CD4-positive, alpha-beta T cell (primary cell): ENCODE measurements at regions not wholly inside any gene's neighbourhood (a gene's known extent, or its start where the extent isn't known, plus 50 kb on each side); places are given as distances from the start of the nearest gene placed in this dataset.

Experiments used
- ATAC-seq: fragments of 200-7000 bp; cut with Tn5 transposase; one replicate; pipeline ENCODE4 v1.10.0; 2022; ENCODE audit warnings: mild to moderate bottlenecking; ENCODE audit not compliant: poor library complexity
- CTCF ChIA-PET: fragments of 350-600 bp; sonication (Branson Sonifier 250); formaldehyde crosslinking; loops from one replicate; lab custom pipeline; 2021; ENCODE audit warnings: antibody characterized with exemption, inconsistent platforms; lab: Charles Lee
- POLR2A ChIA-PET: fragments of 350-600 bp; sonication (Branson Sonifier 250); formaldehyde crosslinking; loops from one replicate; lab custom pipeline; 2021; ENCODE audit warnings: antibody characterized with exemption, inconsistent platforms; lab: Charles Lee
- DNase-seq, 14 experiments: peaks; one replicate each; pipeline ENCODE4 v3.0.0-alpha.2; 2013 to 2020; ENCODE audit warnings: mixed read lengths in 2 of 14
- H3K27ac ChIP-seq, 2 donors: one replicate each; pipeline versions ENCODE4 v1.5.1 to v1.7.0; 2013; ENCODE audit warnings: low read length in 2 of 2, low read depth in 1 of 2, mild to moderate bottlenecking in 1 of 2
- H3K27me3 ChIP-seq, 2 experiments: 1 replicate in 1 of 2; 2 replicates in 1 of 2; pipeline versions ENCODE4 v1.6.1 to v1.7.0; 2013; ENCODE audit warnings: low read length in 2 of 2, control low read depth in 1 of 2, mild to moderate bottlenecking in 1 of 2, moderate library complexity in 1 of 2; ENCODE audit not compliant: insufficient read depth in 2 of 2, control insufficient read depth in 1 of 2
- H3K36me3 ChIP-seq: one replicate; pipeline ENCODE4 v1.6.1; 2013; ENCODE audit warnings: low read length, control low read depth; ENCODE audit not compliant: insufficient read depth
- H3K4me1 ChIP-seq: one replicate; pipeline ENCODE4 v1.6.1; 2013; ENCODE audit warnings: low read length, control low read depth; ENCODE audit not compliant: insufficient read depth
- H3K4me3 ChIP-seq: one replicate; pipeline ENCODE4 v1.5.1; 2013; ENCODE audit warnings: mild to moderate bottlenecking, low read length, moderate library complexity
- H3K9me3 ChIP-seq, 2 experiments: 1 replicate in 1 of 2; 2 replicates in 1 of 2; pipeline versions ENCODE4 v1.6.1 to v1.7.0; 2013; ENCODE audit warnings: low read length in 2 of 2, mild to moderate bottlenecking in 2 of 2, control low read depth in 1 of 2, moderate library complexity in 1 of 2; ENCODE audit not compliant: control insufficient read depth in 1 of 2, insufficient read depth in 1 of 2
- H3K27ac Mint-ChIP-seq: one replicate; pipeline ENCODE4 v1.8.0; 2020; ENCODE audit warnings: mixed read lengths
- H3K27me3 Mint-ChIP-seq: one replicate; pipeline ENCODE4 v1.8.0; 2021; ENCODE audit warnings: mixed read lengths
- H3K36me3 Mint-ChIP-seq: one replicate; pipeline ENCODE4 v1.8.0; 2021; ENCODE audit warnings: low read depth, mixed read lengths
- H3K4me1 Mint-ChIP-seq: one replicate; pipeline ENCODE4 v1.8.0; 2021; ENCODE audit warnings: low read depth, mixed read lengths
- H3K4me3 Mint-ChIP-seq: one replicate; pipeline ENCODE4 v1.8.0; 2020; ENCODE audit warnings: mild to moderate bottlenecking, mixed read lengths
- H3K9me3 Mint-ChIP-seq: one replicate; pipeline ENCODE4 v1.8.0; 2020; ENCODE audit warnings: mixed read lengths
- CTCF ChIP-seq: fragments of 200-600 bp; IDR thresholded peaks from one replicate; pipeline ENCODE4 v1.8.0; 2022; ENCODE audit warnings: antibody characterized with exemption, mild to moderate bottlenecking
- intact Hi-C, 2 experiments: fragments of 100-400 bp; cut with DNase I in 1 of 2; cut with micrococcal nuclease in 1 of 2; formaldehyde crosslinking; loops; one replicate each; pipeline versions ENCODE4 v1.15.1 to v1.9.0; 2023 to 2025; cut with DNase I, micrococcal nuclease

GRCh38 chr6:1108198-1108597 is 203.7 kb upstream of the FOXQ1 start:
- H3K9me3 Mint-ChIP-seq, result peaks cover 4% of the 10 kb centered on the region
- no peaks in the 10 kb centered on the region for H3K36me3 Mint-ChIP-seq
- no peaks in the 10 kb centered on the region for H3K4me1 ChIP-seq
- H3K4me1 Mint-ChIP-seq, result no peaks in the 10 kb centered on the region
- H3K4me3 Mint-ChIP-seq, result no peak overlapping the region
- no peak overlapping the region for H3K27ac ChIP-seq
- intact Hi-C loops, result no loop called here
- H3K36me3 ChIP-seq, result no peaks in the 10 kb centered on the region
- no peak for TF ChIP-seq CTCF
- no peak overlapping the region for H3K27ac Mint-ChIP-seq
- DNase-seq (no peak), ATAC-seq (no peak)
- H3K27me3 ChIP-seq, result no peaks in the 10 kb centered on the region
- H3K4me3 ChIP-seq, result no peak overlapping the region
- CTCF ChIA-PET, result no interaction called here
- peaks cover 7% of the 10 kb centered on the region for H3K27me3 Mint-ChIP-seq
- POLR2A ChIA-PET, result no interaction called here
- H3K9me3 ChIP-seq, result peaks cover 0 to 7% of the 10 kb centered on the region in 2 experiments

- ChIA-PET CTCF (no interaction called here), POLR2A (no interaction called here)
- peaks cover 4% of the 10 kb centered on the region for H3K9me3 Mint-ChIP-seq
- no peaks in the 10 kb centered on the region for H3K4me1 ChIP-seq
- ATAC-seq (no peak), DNase-seq (no peak)
- no peak for TF ChIP-seq CTCF
- H3K27me3 ChIP-seq, result no peaks in the 10 kb centered on the region
- H3K27ac Mint-ChIP-seq, result no peak overlapping the region
- intact Hi-C loops, result no loop called here
- no peaks in the 10 kb centered on the region for H3K4me1 Mint-ChIP-seq
- H3K4me3 ChIP-seq, result no peak overlapping the region
- no peak overlapping the region for H3K27ac ChIP-seq
- H3K36me3 ChIP-seq, result no peaks in the 10 kb centered on the region
- peaks cover 0 to 7% of the 10 kb centered on the region in 2 experiments for H3K9me3 ChIP-seq
- H3K4me3 Mint-ChIP-seq, result no peak overlapping the region
- peaks cover 11% of the 10 kb centered on the region for H3K27me3 Mint-ChIP-seq
- H3K36me3 Mint-ChIP-seq, result no peaks in the 10 kb centered on the region
These were observed 204.3 kb upstream of the FOXQ1 start for GRCh38 chr6:1107578-1107977.

- intact Hi-C loops, result no loop called here
- POLR2A ChIA-PET, result no interaction called here
- Mint-ChIP-seq H3K27ac (no peak overlapping the region), H3K36me3 (no peaks in the 10 kb centered on the region), H3K9me3 (peaks cover 4% of the 10 kb centered on the region), H3K4me3 (no peak overlapping the region), H3K27me3 (peaks cover 25% of the 10 kb centered on the region), H3K4me1 (no peaks in the 10 kb centered on the region)
- no peak for DNase-seq
- Histone ChIP-seq H3K27me3 (peaks cover 0 to 3% of the 10 kb centered on the region in 2 experiments), H3K9me3 (peaks cover 0 to 7% of the 10 kb centered on the region in 2 experiments), H3K27ac (no peak overlapping the region), H3K36me3 (no peaks in the 10 kb centered on the region), H3K4me3 (no peak overlapping the region), H3K4me1 (no peaks in the 10 kb centered on the region)
- no peak for ATAC-seq
- CTCF ChIA-PET, result no interaction called here
- no peak for TF ChIP-seq CTCF
These were observed 206.0 kb upstream of the FOXQ1 start for GRCh38 chr6:1105833-1106400.
